ENCODE measurements at regions not wholly inside any gene's neighbourhood (a gene's known extent, or its start where the extent isn't known, plus 50 kb on each side); places are given as distances from the start of the nearest gene placed in this dataset.
"Not testable (repeated sequence)": the region's sequence is repeated elsewhere in the genome, so short reads cannot be mapped to it uniquely, and the experiment has no call there.

- DNase-seq = no peak
Observed at GRCh38 chr10:33776419-33777070, 442.1 kb upstream of the NRP1 start.

- DNase-seq = no peak
Observed at GRCh38 chr10:33774857-33775256, 440.4 kb upstream of the NRP1 start.

GRCh38 chr10:33773886-33774480 is 439.5 kb upstream of the NRP1 start:
- DNase-seq = no peak

DNA sequence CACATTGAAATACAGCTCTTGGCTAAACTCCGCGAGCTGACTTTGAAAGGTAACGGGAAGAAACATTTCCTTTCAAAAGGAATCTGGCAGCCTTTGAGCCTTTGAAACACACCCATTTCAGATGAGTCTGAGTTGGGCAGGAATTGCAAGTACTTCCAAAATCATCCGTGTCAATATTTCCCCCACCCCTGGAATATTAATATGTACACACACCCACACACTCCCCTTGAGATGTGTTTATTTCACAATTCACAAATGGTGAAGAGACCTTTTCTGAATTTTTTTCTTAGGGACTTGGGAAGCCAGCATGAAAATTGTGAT is 438.7 kb upstream of the NRP1 start:
- no peak for DNase-seq

- DNase-seq = no peak
Observed at GRCh38 chr10:33772370-33773252, 438.1 kb upstream of the NRP1 start.

GRCh38 chr10:33771856-33772255 is 437.4 kb upstream of the NRP1 start:
- DNase-seq = not testable (repeated sequence)

- DNase-seq = no peak
Observed at GRCh38 chr10:33764694-33765185, 430.3 kb upstream of the NRP1 start.

DNA sequence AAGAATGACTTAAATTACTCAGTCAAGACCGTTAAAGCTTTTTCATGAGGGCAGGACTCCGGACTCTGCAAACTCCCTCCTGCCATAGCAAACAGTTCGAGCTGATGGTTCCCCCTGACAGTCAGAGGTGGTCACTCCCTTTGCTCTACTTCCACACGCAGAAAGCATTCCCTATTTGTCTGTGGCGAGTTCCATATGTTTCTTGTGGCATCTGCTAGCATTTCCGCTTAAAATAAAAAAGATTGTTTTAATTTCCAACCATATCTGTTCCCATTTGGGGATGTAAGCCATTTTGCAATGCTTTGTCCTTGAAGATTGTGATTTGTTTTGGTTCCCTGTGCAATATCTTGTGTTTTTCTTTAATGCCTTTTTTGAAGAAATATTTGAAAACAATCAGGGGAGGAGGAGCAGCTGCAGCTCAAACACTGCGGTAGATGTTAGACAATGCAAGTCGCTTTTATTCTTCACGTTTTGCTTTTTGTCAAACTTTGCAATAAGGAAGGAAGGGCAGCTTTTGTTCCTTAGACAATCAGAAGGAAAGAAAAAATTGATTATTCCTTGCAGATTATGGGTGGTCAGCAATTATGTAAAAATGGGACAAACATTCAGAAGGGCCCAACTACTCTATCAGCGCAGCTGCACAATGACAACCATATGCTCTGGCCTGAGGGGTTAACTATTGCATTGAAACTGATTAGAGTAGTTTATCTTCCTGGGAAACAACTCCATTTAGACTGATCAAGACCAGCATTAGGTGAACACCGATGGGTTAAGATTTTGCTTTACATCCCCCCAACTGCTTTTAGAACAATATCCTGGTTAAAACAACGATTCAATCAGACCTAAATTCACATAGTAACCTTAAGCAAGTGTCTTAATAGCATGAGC is 425.8 kb upstream of the NRP1 start:
- DNase-seq = no peak

- DNase-seq = no peak
Observed at GRCh38 chr10:33759191-33759590, 424.7 kb upstream of the NRP1 start.

- DNase-seq = no peak
Observed at GRCh38 chr10:33758299-33758698, 423.8 kb upstream of the NRP1 start.

- no peak for DNase-seq
Observed at GRCh38 chr10:33754052-33754451, 419.6 kb upstream of the NRP1 start.

DNA sequence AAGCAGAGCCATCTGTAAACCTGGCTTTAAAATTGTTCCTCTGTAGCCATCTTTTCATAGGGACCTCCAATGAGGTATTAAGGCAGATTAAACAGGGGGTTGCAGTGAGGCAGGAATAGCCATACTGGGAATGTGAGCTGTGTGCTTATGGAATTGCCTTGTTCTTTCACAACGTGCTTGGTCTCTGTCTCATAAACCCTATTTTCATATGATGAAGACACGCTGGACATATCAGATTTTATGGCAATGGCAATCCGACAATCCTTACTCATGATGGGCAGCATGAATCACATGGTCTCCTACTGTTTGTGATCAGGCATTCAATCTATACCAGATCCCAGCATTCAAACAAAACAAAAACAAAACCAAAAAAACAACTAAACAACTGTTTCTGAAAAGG is 418.9 kb upstream of the NRP1 start:
- DNase-seq = no peak

- no peak for DNase-seq
Observed at GRCh38 chr10:33749790-33750189, 415.3 kb upstream of the NRP1 start.

- no peak for DNase-seq
Observed at GRCh38 chr10:33749067-33749735, 414.7 kb upstream of the NRP1 start.

DNA sequence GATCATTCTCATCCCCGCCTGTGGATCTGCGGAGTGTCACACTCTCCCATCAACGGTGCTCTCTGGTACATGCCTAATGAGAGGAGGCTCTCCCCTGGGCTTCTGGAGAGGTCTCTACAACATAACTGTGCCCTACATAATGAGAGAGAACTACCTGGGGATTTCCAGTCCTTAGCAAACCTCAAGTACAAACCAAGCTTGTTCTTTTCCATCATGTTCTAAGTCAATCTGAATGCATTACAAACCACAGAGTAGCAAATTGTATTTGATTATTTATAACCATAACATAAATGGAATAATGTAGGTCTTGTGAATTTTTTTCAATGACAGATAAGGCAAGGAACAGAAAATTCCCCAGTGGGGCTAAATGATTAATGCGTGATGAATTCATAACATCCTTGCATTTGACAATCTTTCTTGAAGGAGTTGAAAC is 412.4 kb upstream of the NRP1 start:
- DNase-seq = no peak

GRCh38 chr10:33746186-33746585 is 411.7 kb upstream of the NRP1 start:
- no peak for DNase-seq

DNA sequence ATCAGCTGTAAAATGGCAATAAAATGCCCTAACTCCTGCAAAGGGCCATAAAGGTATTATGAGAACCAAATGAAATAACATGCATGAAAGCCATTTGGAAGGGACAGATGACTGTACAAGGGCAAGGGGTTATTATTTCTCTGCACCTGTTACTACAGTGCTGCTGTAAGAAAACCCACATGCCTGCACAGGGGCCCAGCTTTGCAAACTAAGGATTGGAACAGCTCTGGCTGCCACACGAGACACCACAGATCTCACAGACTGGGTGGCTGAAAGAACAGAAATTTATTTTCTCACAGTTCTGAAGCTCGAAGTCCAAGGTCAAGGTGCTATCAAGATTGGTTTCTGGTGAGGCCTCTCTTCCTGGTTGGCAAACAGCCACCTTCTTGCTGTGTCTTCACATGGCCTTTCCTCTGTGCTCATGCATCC is 409.0 kb upstream of the NRP1 start:
- DNase-seq = no peak

DNA sequence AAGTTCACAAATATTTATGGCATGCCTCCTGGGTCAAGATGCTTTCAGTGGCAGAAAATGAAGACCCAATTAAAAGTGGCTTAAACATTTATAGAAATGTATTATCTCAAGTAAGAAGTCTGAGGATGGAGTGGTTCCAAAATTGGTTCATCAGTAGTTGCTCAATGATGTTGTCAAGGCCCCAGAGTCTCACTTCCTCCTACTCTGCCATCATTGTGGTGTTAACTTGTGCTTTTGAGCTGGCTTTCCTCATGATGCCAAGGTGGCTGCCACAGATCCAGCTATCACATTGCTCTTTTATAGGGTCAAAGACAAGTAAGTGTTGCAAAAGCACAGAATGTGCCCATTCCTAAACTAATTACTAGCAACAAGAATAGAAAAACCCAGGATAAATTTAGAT is 404.6 kb upstream of the NRP1 start:
- no peak for DNase-seq

- DNase-seq = peak; percentile 13
Observed at GRCh38 chr10:33735464-33735923, 401.0 kb upstream of the NRP1 start.

DNA sequence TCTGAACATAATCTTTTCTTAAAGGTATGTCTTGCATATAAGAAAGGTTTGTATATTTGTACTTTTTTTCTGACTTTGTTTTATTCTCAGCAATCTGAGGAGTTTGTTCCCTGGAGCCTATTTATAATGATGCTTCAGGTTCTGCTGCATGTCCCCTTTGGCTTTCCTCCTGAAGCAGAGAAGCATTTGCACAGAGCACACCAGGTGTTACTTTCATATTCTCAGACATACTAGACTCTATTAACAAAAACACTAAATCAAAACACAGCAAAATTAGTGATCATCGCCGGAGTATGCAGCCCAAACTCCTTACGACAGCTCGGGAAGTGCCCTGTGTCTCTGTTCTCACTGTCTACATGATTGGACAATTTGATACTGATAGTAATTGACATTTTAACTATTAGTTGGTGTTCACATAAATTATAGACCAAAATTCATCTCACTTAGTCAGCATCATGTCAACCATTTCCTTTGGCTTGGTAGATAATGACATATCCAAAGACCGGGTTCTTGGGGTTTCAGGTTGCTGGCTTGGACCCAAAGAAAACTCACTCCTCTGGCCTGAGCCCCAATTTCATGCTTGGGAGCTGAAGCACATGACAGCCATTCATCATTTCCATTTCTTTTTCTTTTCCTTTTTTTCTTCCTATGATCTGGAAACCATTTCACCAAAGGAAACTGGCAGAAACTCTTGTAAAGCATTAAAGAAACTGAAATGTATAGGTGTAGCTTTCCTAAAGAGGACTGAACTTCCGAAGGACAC is 400.1 kb upstream of the NRP1 start:
- DNase-seq = no peak

- DNase-seq = no peak
Observed at GRCh38 chr10:33733058-33733457, 398.6 kb upstream of the NRP1 start.
